H9 (cell line): ENCODE measurements at regions not wholly inside any gene's neighbourhood (a gene's known extent, or its start where the extent isn't known, plus 50 kb on each side); places are given as distances from the start of the nearest gene placed in this dataset.

Experiments used
- DNase-seq: peaks from one replicate; pipeline ENCODE4 v3.0.0-alpha.2; 2017
- H2AFZ ChIP-seq: one replicate; pipeline ENCODE4 v1.6.1; 2013; ENCODE audit warnings: mild to moderate bottlenecking, low read length, control low read depth, moderate library complexity
- H2AK5ac ChIP-seq: 2 replicates; pipeline ENCODE4 v1.6.1; 2013; ENCODE audit warnings: low read length, control low read depth, mixed read lengths; ENCODE audit not compliant: insufficient read length
- H2BK120ac ChIP-seq: one replicate; pipeline ENCODE4 v1.6.1; 2013; ENCODE audit warnings: low read depth, mild to moderate bottlenecking, low read length, control low read depth, inconsistent platforms; ENCODE audit not compliant: poor library complexity, severe bottlenecking
- H2BK12ac ChIP-seq: 2 replicates; pipeline ENCODE4 v1.6.1; 2013; ENCODE audit warnings: low read length, control low read depth, mixed read lengths, low read depth; ENCODE audit not compliant: insufficient read length
- H2BK15ac ChIP-seq: 2 replicates; pipeline ENCODE4 v1.6.1; 2013; ENCODE audit warnings: low read depth, low read length, control low read depth
- H2BK20ac ChIP-seq: one replicate; pipeline ENCODE4 v1.6.1; 2013; ENCODE audit warnings: low read depth, mild to moderate bottlenecking, low read length, control low read depth, inconsistent platforms; ENCODE audit not compliant: poor library complexity, severe bottlenecking
- H2BK5ac ChIP-seq: 2 replicates; pipeline ENCODE4 v1.6.1; 2013; ENCODE audit warnings: low read length, control low read depth, mixed read lengths; ENCODE audit not compliant: insufficient read length
- H3K14ac ChIP-seq: 2 replicates; pipeline ENCODE4 v1.6.1; 2013; ENCODE audit warnings: low read length, control low read depth; ENCODE audit not compliant: insufficient read depth
- H3K18ac ChIP-seq: 2 replicates; pipeline ENCODE4 v1.6.1; 2013; ENCODE audit warnings: low read depth, mild to moderate bottlenecking, mixed read lengths, low read length, control low read depth; ENCODE audit not compliant: insufficient read length
- H3K23ac ChIP-seq: 2 replicates; pipeline ENCODE4 v1.6.1; 2013; ENCODE audit warnings: low read length, control low read depth, mixed read lengths, low read depth; ENCODE audit not compliant: insufficient read length
- H3K23me2 ChIP-seq: 2 replicates; pipeline ENCODE4 v1.6.1; 2013; ENCODE audit warnings: low read depth, mild to moderate bottlenecking, mixed read lengths, low read length, control low read depth; ENCODE audit not compliant: insufficient read length, poor library complexity, severe bottlenecking
- H3K27ac ChIP-seq: 2 replicates; pipeline ENCODE4 v1.5.1; 2013; ENCODE audit warnings: low read length, control low read depth, mixed read lengths, low read depth; ENCODE audit not compliant: insufficient read length
- H3K27me3 ChIP-seq: 2 replicates; pipeline ENCODE4 v1.6.1; 2013; ENCODE audit warnings: low read length, control low read depth, inconsistent platforms; ENCODE audit not compliant: insufficient read depth
- H3K4ac ChIP-seq: 2 replicates; pipeline ENCODE4 v1.6.1; 2013; ENCODE audit warnings: low read depth, mild to moderate bottlenecking, control low read depth, inconsistent platforms, low read length, moderate library complexity
- H3K4me1 ChIP-seq: 2 replicates; pipeline ENCODE4 v1.6.1; 2013; ENCODE audit warnings: low read length, control low read depth, inconsistent platforms; ENCODE audit not compliant: insufficient read depth
- H3K4me2 ChIP-seq: 2 replicates; pipeline ENCODE4 v1.6.1; 2013; ENCODE audit warnings: low read length, control low read depth, mixed read lengths; ENCODE audit not compliant: insufficient read length, insufficient read depth
- H3K56ac ChIP-seq: 2 replicates; pipeline ENCODE4 v1.6.1; 2013; ENCODE audit warnings: low read depth, mild to moderate bottlenecking, mixed read lengths, low read length, control low read depth; ENCODE audit not compliant: insufficient read length
- H3K79me1 ChIP-seq: 2 replicates; pipeline ENCODE4 v1.6.1; 2013; ENCODE audit warnings: low read depth, mild to moderate bottlenecking, moderate library complexity, low read length, control low read depth, inconsistent platforms; ENCODE audit not compliant: insufficient read depth, poor library complexity, severe bottlenecking
- H3K79me2 ChIP-seq: 2 replicates; pipeline ENCODE4 v1.6.1; 2013; ENCODE audit warnings: low read length, control low read depth, inconsistent platforms; ENCODE audit not compliant: insufficient read depth
- H3K9ac ChIP-seq: 2 replicates; pipeline ENCODE4 v1.6.1; 2013; ENCODE audit warnings: low read length, control low read depth, mixed read lengths; ENCODE audit not compliant: insufficient read length; ENCODE audit errors: extremely low read depth
- H3K9me3 ChIP-seq: one replicate; pipeline ENCODE4 v1.6.1; 2013; ENCODE audit warnings: low read depth, low read length, inconsistent platforms; ENCODE audit not compliant: control insufficient read depth
- H3T11ph ChIP-seq: one replicate; pipeline ENCODE4 v1.6.1; 2013; ENCODE audit warnings: mild to moderate bottlenecking, low read length, control low read depth, inconsistent platforms
- H4K20me1 ChIP-seq: one replicate; pipeline ENCODE4 v1.6.1; 2013; ENCODE audit not compliant: control insufficient read depth, insufficient read length, insufficient read depth
- H4K5ac ChIP-seq: 2 replicates; pipeline ENCODE4 v1.6.1; 2013; ENCODE audit warnings: low read depth, mild to moderate bottlenecking, mixed read lengths, low read length, control low read depth; ENCODE audit not compliant: insufficient read length
- H4K8ac ChIP-seq: replicated peaks from 2 replicates; pipeline ENCODE4 v1.6.1; 2013; ENCODE audit warnings: low read length, control low read depth, mixed read lengths, low read depth; ENCODE audit not compliant: insufficient read length
- H4K91ac ChIP-seq: 2 replicates; pipeline ENCODE4 v1.6.1; 2013; ENCODE audit warnings: low read depth, mild to moderate bottlenecking, moderate library complexity, mixed read lengths, low read length, control low read depth; ENCODE audit not compliant: insufficient read length
- H3K27ac Mint-ChIP-seq, 3 experiments: 2 replicates in 2 of 3; 3 replicates in 1 of 3; pipeline ENCODE4 v1.8.0; 2020 to 2021; ENCODE audit warnings: mixed read lengths in 3 of 3, mild to moderate bottlenecking in 1 of 3, moderate library complexity in 1 of 3
- H3K27me3 Mint-ChIP-seq: 2 replicates; pipeline ENCODE4 v1.8.0; 2021; ENCODE audit warnings: low read depth, mild to moderate bottlenecking, moderate library complexity, mixed read lengths
- H3K36me3 Mint-ChIP-seq, 3 experiments: 2 replicates in 2 of 3; 3 replicates in 1 of 3; pipeline ENCODE4 v1.8.0; 2020 to 2021; ENCODE audit warnings: low read depth in 3 of 3, mixed read lengths in 3 of 3; ENCODE audit not compliant: insufficient read depth in 1 of 3
- H3K4me1 Mint-ChIP-seq, 2 experiments: 2 replicates each; pipeline ENCODE4 v1.8.0; 2020; ENCODE audit warnings: mixed read lengths in 2 of 2
- H3K4me3 Mint-ChIP-seq, 2 experiments: 2 replicates in 1 of 2; 3 replicates in 1 of 2; pipeline ENCODE4 v1.8.0; 2020 to 2021; ENCODE audit warnings: mild to moderate bottlenecking in 2 of 2, mixed read lengths in 2 of 2, moderate library complexity in 1 of 2
- H3K9me3 Mint-ChIP-seq, 2 experiments: 2 replicates in 1 of 2; 3 replicates in 1 of 2; pipeline ENCODE4 v1.8.0; 2020; ENCODE audit warnings: mild to moderate bottlenecking in 2 of 2, mixed read lengths in 2 of 2, moderate library complexity in 1 of 2
- WGBS: extraction: QIAGEN DNeasy Blood & Tissue Kit; methylation state at CpG from one replicate; pipeline ENCODE4 v1.1.7; 2013; ENCODE audit warnings: missing lambda C conversion rate, low lambda C conversion rate, mixed read lengths; ENCODE audit not compliant: insufficient read length; ENCODE audit errors: extremely low coverage; 5-methylcytosine and 5-hydroxymethylcytosine counted together
- TF ChIP-seq, protein P1 (sequence below): fragments of 200-600 bp; sonication (generic); conservative IDR thresholded peaks from 3 replicates; pipeline ENCODE4 v1.8.0; 2021; ENCODE audit warnings: antibody characterized with exemption, mild to moderate bottlenecking

DNA sequence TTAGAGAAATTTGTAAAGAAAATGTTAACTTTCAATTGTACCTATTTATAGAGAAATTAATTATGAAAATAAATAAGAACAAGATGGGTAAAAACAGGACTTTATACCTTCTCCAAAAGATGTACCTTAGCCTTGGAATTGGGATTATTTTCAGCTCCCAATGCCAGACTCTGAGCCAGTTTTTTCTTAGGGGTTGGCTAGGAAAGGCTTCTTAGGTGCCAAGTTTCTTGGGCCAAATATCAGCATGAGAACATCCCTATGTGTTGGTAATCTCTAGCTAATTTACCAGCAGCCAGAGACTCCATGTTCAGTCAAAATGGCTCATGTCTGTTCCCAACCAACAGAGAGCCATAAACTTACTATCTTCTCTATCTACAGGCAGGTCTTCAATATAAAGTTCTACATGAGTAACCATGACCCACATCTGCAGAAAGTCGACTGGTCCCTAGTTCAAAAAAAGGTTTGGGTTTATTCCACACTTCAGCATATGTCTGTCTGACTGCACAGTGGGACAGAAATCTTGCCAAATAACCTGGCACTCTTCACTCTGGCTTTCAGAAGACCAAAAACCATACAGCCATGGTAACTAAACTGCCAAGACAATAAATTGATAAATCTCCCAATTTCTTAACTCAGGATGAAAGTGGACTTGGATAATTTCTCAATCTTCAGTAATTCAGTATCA, 380.5 kb upstream of the RASGEF1B start:
- Histone ChIP-seq H3K9ac (no peak overlapping the region), H4K5ac (no peak overlapping the region), H2BK15ac (no peak overlapping the region), H3K14ac (no peak overlapping the region), H2BK120ac (no peak overlapping the region), H2AK5ac (no peak overlapping the region), H2BK20ac (no peak overlapping the region), H4K20me1 (no peaks in the 10 kb centered on the region), H2AFZ (no peak overlapping the region), H3K4ac (no peak overlapping the region), H4K91ac (no peak overlapping the region), H3K27me3 (no peaks in the 10 kb centered on the region), H3K9me3 (no peaks in the 10 kb centered on the region), H3K4me1 (no peaks in the 10 kb centered on the region), H3T11ph (no peak overlapping the region), H2BK12ac (no peak overlapping the region), H3K23ac (no peak overlapping the region), H3K79me2 (no peaks in the 10 kb centered on the region), H3K27ac (no peak overlapping the region), H3K79me1 (no peaks in the 10 kb centered on the region), H3K4me2 (no peak overlapping the region), H2BK5ac (no peak overlapping the region), H4K8ac (no peak overlapping the region), H3K56ac (no peak overlapping the region), H3K23me2 (no peaks in the 10 kb centered on the region), H3K18ac (no peak overlapping the region)
- DNase-seq: no peak
- Mint-ChIP-seq H3K9me3 (peaks cover 32 to 46% of the 10 kb centered on the region in 2 experiments), H3K36me3 (peaks cover 23 to 33% (median 29%) of the 10 kb centered on the region in 3 experiments), H3K27ac (no peak overlapping the region), H3K27me3 (peaks cover 2% of the 10 kb centered on the region; the same call in 1 of the 2 replicates), H3K4me3 (no peak overlapping the region), H3K4me1 (no peaks in the 10 kb centered on the region)
- TF ChIP-seq, protein P1, sequence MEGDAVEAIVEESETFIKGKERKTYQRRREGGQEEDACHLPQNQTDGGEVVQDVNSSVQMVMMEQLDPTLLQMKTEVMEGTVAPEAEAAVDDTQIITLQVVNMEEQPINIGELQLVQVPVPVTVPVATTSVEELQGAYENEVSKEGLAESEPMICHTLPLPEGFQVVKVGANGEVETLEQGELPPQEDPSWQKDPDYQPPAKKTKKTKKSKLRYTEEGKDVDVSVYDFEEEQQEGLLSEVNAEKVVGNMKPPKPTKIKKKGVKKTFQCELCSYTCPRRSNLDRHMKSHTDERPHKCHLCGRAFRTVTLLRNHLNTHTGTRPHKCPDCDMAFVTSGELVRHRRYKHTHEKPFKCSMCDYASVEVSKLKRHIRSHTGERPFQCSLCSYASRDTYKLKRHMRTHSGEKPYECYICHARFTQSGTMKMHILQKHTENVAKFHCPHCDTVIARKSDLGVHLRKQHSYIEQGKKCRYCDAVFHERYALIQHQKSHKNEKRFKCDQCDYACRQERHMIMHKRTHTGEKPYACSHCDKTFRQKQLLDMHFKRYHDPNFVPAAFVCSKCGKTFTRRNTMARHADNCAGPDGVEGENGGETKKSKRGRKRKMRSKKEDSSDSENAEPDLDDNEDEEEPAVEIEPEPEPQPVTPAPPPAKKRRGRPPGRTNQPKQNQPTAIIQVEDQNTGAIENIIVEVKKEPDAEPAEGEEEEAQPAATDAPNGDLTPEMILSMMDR: no peak
- WGBS: no CpG with 5 or more reads among the region's 1 CpG
